GM18858 (cell line): ENCODE measurements at regions not wholly inside any gene's neighbourhood (a gene's known extent, or its start where the extent isn't known, plus 50 kb on each side); places are given as distances from the start of the nearest gene placed in this dataset.
"Not testable (repeated sequence)": the region's sequence is repeated elsewhere in the genome, so short reads cannot be mapped to it uniquely, and the experiment has no call there.

Experiments
- ATAC-seq: cut with Tn5 transposase; IDR thresholded peaks from one replicate; pipeline ENCODE4 v1.9.1; 2021; ENCODE audit not compliant: unreplicated experiment

DNA sequence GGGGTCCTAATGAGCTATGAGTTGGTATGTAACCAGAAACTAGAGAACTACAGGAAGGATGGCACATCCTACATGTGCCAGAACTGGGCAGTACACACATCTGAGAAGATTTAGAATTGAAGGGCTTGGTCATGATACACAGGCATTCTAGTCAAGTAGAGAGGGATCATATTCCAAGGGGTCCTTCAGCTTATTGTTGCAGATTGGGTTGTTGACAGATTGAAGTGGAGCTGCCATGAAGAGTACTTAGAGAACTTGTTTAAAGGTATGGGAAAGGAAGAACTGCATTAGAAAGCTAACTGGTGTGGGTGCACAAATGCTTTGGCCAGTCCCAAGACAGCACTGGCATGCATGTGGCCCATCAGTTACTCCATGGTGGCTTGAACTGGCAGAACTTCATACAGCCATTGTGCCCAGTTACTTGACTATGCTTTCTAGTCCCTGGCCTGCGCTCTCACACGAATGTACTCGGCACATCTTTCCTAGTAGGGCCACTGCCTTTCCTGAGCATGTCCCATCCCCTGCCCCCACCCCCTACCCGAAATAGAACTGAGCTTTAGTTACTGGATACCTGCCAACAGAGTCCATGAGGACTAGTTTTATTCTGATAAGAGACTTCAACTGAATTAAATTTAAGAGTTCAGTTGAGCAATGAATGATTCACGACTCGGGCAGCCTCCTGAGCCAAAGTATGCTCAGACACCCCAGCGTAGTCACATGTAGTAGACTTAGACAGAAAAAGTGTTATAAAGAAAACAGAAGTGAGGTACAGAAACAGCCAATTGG is 64.0 kb downstream of the CCNG2 start:
- ATAC-seq, result no peak

GRCh38 chr4:77225022-77225421 is 68.0 kb downstream of the CCNG2 start:
- ATAC-seq, result no peak

DNA sequence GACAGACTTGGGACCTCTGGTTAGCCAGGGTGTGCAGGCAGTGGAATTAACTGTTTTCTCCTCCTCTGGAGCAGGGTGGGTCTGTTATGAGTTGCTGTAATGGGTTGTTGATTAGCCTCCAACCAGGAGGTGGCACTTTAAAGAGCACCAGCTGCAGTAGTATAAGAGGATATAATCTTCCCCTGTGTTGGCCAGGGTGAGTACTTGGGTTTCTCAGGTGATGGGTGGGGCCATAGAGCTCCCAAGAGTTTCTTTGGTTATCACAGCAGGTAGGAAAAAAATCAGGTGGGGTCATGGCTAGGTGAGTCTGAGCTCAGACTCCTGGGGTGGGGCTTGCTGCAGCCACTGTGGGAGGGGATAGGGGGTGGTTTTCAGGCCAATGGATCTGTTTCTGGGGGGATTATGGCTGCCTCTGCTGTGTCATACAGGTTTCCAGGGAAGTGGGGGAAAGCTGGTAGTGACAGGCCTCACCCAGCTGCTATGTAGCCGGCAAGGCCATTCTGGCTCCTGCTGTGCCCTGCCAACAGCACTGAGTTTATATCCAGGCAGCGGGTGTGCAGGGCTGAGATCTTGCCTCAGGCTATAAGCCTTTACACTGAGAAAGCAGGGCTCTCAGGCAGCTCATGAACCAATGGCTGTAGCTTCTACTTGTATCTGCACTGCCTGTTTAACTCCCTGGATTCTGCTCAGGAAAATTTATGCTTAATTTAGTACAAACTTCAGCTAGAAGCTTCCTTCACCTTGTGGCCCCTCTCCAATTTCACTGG is 70.1 kb downstream of the CCNG2 start:
- ATAC-seq, result no peak

GRCh38 chr4:77229433-77229832 is 72.4 kb downstream of the CCNG2 start:
- ATAC-seq, result no peak

GRCh38 chr4:77232653-77233052 is 75.6 kb downstream of the CCNG2 start:
- no peak for ATAC-seq

DNA sequence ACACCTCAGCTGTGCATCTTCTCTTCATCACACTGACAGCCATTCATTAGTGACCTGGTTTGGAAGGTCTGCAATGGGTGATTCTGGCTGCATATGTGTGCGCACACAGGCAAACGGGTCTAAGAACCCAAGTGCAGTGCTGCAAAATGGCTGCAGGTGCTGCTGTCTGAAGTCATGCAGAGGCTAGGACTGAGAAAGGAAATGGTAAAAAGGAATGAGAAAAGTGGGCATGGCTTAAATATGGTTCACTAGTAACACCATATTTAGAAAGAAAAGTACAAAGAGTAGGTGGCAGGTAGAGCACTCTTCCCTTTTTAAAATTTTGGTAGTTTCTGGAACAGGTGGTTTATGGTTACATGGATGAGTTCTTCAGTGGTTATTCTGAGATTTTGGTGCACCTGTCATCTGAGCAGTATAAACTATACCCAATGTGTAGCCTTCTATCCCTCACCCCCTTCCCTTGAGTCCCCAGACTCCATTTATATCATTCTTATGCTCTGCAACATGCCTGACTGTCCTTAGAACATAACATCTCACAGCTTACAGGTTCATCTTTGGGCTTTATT is 78.4 kb downstream of the CCNG2 start:
- peak; percentile 81 for ATAC-seq

- ATAC-seq, result no peak
Measured at GRCh38 chr4:77236806-77237205, 79.8 kb downstream of the CCNG2 start.

DNA sequence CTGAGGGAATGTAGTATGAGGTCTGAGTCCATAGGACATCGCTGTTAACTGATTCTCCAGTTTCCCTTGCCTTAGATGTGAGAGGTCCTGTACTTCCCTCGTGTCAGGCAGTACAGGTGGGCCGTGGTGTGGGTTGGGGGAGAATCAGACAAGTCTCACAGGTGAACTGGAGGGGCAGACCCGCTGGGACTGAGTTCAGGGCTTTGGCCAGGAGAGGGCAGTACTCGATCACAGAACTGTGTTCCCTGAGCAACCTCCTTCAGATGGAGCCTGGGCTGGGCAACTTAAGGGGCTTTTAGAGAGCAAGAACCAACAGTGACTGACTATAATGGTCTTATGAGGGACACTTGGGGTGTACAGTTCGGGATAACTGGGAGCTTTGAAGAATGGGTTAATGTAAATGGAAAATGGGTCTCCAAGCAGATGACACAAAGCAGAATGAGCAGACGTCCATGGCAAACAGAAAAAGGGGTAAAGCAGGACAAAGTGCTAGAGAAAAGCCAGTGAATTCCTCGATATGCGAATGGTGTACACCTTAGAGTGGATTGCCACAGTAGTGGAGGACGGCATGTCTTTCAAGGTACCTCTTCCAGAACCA is 83.6 kb downstream of the CCNG2 start:
- peak; percentile 65 for ATAC-seq

- no peak for ATAC-seq
Measured at GRCh38 chr4:77248805-77249204, 91.8 kb downstream of the CCNG2 start.

- no peak for ATAC-seq
Measured at GRCh38 chr4:77251751-77252150, 94.7 kb downstream of the CCNG2 start.

GRCh38 chr4:77263247-77263646 is 106.2 kb downstream of the CCNG2 start:
- no peak for ATAC-seq

DNA sequence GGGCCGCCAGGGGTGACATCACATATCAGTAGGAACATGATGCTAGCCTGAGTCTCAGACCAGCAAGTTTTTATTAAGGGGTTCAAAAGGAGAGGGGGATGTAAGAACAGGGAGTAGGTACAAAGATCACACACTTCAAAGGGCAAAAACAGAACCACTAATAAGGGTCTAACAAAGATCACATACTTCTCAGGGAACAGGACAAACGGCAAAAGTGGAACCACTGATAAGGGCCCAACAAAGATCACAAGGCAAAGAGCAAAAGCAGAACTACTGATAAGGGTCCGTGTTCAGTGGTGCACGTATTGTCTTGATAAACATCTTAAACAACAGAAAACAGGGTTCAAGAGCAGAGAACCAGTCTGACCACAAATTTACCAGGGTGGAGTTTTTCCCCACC is 107.0 kb downstream of the CCNG2 start:
- not testable (repeated sequence) for ATAC-seq

DNA sequence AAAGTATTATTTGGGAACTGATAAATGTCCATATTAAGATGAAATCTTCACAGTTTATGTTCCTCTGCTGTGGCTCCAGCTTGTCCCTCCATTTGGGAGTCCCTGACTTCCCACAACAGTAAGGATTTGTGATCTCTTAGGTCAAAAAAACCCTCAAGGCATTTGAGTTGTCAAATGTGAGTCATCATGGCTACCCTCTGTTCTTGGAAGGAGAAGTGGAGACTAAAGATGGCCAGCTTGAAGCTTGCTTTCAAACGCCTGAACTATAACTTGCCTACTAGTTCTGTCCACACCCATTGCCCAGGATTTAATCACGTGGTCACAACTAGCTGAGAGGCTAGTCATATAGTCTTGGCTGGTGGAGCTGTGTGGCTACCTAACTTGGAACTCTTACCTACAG is 107.8 kb downstream of the CCNG2 start:
- no peak for ATAC-seq

DNA sequence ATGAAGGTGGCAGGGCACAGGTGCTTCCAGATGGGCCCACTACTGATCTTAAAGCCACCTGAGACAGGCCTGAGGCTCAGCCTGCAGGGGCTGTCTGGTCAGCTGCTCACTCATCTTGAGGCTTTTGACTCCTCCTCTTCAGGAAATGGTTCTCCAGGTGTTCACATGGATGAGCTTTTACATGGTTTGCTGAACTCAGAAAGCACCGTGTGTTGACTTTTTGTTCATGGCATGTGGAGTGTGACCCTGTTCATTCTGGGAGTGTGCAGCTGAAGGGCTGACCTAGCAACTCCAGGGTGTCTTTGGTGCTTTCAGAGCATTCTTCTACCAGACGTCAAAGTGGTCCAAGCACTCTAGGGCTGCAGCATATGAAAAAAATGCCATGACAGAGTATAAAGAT is 111.1 kb downstream of the CCNG2 start:
- ATAC-seq, result no peak

GRCh38 chr4:77269505-77269904 is 112.5 kb downstream of the CCNG2 start:
- no peak for ATAC-seq

DNA sequence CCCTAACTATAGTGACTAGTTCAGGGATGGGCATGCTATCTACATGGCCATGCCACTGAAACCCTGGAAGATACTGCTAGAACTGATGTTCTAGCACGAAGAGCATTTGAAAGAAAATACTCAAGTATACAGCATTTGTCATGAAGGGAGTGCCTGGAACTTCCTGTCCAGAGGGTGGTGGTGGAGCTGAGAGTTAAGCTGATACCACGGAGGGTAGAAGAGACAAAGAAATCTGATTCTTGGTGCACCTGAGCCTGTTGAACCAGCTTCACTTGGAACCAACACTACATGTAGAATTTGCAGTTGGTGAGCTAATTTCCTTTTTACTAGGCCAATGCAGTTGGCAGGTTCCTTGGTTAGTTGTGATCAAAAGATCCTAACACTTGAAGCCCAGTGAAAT is 116.4 kb downstream of the CCNG2 start:
- ATAC-seq, result no peak

GRCh38 chr4:77279114-77279513 is 122.1 kb downstream of the CCNG2 start:
- ATAC-seq, result not testable (repeated sequence)

DNA sequence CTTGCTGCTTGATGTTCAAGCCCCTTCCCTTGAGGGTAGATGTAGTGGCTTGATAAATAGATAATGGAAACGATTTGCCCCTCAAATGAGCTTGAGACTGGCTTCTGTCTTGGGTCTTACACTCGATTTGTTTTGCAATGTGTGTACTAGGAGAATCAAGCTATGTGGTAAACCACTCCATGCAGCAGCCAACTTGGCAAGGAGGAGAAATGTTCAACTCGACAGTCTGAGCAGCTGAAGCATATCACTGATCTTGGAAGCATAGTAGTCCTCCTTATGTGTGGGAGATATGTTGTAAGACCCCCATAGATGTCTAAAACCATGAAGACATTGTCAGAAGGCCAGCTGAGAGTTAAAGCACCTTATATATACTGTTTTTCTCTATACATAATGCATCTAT is 125.3 kb downstream of the CCNG2 start:
- no peak for ATAC-seq

DNA sequence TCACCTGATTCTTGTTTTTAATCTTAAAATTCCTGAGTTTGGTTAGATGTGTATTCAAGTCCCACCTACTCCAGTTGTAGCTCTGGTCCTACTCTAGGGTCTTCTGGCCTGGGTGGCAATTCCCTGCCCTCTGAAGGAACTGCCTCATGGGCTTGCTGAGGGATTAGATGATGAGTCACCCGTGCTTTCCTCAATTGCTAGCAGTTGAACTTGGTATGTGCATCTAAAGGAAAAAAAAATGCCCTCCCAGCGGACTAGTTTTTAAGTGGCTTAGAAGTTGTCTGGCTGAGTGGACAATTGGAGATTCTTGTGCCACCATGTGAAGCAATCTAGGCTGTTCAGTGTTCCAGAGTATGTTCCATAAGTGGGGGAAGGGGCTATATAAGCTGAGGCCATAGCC is 127.0 kb downstream of the CCNG2 start:
- no peak for ATAC-seq

- ATAC-seq, result no peak
Measured at GRCh38 chr4:77286906-77287305, 129.9 kb downstream of the CCNG2 start.

DNA sequence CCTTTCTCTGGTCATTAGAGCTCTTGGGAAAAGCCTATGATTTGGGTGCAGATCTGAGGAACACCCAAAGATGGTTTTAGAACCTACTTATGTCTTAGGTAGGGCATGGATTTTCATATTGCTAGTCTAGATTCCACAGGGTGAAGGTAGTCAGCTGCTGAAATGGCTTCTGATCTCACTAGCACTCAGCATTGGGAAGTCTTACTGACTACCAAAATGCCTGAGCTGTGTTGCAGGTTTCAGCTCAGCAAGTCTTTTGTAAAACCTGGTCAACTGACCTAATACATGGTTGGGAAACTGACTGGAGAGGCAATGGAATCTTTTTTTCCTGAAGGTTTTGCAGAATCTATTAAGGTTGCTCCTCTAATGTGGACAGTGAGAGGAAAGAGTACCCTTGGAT is 136.4 kb downstream of the CCNG2 start:
- no peak for ATAC-seq

DNA sequence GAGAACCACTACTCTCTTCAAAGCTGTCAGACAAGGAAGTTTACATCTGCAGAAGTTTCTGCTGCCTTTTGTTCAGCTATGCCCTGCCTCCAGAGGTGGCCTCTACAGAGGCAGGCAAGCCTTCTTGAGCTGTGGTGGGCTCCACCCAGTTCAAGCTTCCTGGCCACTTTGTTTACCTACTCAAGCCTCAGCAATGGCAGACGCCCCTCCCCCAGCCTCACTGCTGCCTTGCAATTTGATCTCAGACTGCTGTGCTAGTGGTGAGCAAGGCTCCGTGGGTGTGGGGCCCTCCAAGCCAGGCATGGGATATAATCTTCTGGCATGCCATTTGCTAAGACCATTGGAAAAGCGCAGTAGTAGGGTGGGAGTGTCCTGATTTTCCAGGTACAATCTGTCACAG is 144.0 kb downstream of the CCNG2 start:
- not testable (repeated sequence) for ATAC-seq
